H1 (cell line): ENCODE measurements at regions not wholly inside any gene's neighbourhood (a gene's known extent, or its start where the extent isn't known, plus 50 kb on each side); places are given as distances from the start of the nearest gene placed in this dataset.

ENCODE experiments used
- CHD1 ChIP-seq: IDR thresholded peaks from 2 replicates; pipeline ENCODE4 v1.6.1; 2012; ENCODE audit warnings: low read depth, low read length, improper control_type of control experiment
- KDM5A ChIP-seq: fragments of 200-600 bp; IDR thresholded peaks from 2 replicates; pipeline ENCODE4 v1.7.1; 2012; ENCODE audit warnings: mild to moderate bottlenecking, low read length, inconsistent platforms, mixed read lengths
- SIX5 ChIP-seq: IDR thresholded peaks from 2 replicates; pipeline ENCODE4 v1.6.1; 2011; ENCODE audit warnings: mild to moderate bottlenecking, low read depth, low read length
- TBP ChIP-seq: IDR thresholded peaks from 2 replicates; pipeline ENCODE4 v1.6.1; 2011; ENCODE audit warnings: low read depth, low read length, improper control_type of control experiment
- ZNF274 ChIP-seq: IDR thresholded peaks from 2 replicates; pipeline ENCODE4 v1.7.0; 2012; ENCODE audit warnings: low read length, borderline replicate concordance; ENCODE audit errors: extremely low read depth

- TF ChIP-seq ZNF274 (no peak), KDM5A (no peak), CHD1 (no peak), SIX5 (no peak), TBP (no peak)
Observed at GRCh38 chr9:75653750-75654149, 236.7 kb upstream of the PCSK5 start (continued).
